ENCODE measurements at regions not wholly inside any gene's neighbourhood (a gene's known extent, or its start where the extent isn't known, plus 50 kb on each side); places are given as distances from the start of the nearest gene placed in this dataset.

DNA sequence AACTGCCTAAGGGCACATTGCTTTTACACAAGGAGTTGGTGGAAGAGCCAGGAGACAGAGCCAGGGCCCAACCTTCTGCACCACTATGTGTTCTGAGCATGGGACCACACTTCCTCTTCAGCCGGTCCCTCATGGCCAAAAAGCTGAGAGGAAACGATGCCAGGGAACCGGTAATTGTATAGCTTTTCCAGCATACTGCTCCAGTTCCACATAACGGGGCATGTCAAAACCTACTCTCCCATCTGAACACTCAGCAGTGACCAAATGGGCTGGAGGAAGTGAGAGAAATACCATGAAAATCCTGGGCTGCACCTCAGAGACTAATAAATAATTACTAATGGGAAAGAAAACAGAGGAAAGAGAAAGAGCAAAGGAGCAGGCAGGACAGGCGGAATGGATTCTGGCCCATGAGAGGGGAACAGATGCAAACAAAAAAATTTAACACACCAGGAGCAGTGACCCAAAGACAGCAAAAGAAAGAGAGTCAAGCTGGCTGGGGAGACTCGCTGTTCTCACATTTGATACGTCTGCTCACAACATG is 52.0 kb upstream of the BMP2 start:
- Histone ChIP-seq H3K9ac (ENCODE audit: low read depth, low read length) (no peak overlapping the region), H3K4me1 (ENCODE audit: insufficient read depth, low read length) (no peaks in the 10 kb centered on the region), H3K9me3 (ENCODE audit: insufficient read depth, low read depth, low read length) (no peaks in the 10 kb centered on the region; the same call in 1 of the 2 replicates), H3K27ac (ENCODE audit: low read depth, low read length) (no peak overlapping the region), H3K4me3 (ENCODE audit: low read length) (no peak overlapping the region), H3K27me3 (ENCODE audit: insufficient read depth, low read length) (no peaks in the 10 kb centered on the region), H3K36me3 (ENCODE audit: insufficient read depth, low read length) (no peaks in the 10 kb centered on the region)
- 95% methylated on average over 7 of the region's 7 CpGs for WGBS

DNA sequence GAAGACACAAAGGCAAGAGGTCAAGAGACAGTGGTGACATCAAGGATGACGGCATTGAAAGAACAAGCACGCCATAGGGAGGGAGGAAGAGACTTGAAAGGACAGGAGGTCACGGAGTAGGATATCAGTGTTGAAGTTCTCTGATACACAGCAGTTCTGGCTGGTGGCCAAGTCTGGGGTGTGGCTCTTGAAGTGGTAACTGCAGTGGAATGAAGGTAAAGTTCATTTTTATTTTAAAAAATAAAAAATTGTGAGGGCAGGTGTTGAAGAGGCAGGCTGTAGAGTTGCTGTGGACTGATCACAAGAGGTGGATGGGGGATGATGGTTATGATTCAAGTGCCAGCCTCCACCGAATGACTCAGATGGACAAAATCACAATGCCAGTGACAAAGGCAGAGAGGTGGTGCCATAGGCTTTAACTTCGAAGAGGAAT is 53.2 kb upstream of the BMP2 start:
- H3K4me3 ChIP-seq (ENCODE audit: low read length): no peak overlapping the region
- 95% methylated on average over 5 of the region's 5 CpGs for WGBS
- no peaks in the 10 kb centered on the region for H3K4me1 ChIP-seq (ENCODE audit: insufficient read depth, low read length)
- H3K27ac ChIP-seq (ENCODE audit: low read depth, low read length): no peak overlapping the region
- H3K9me3 ChIP-seq (ENCODE audit: insufficient read depth, low read depth, low read length): no peaks in the 10 kb centered on the region; the same call in 1 of the 2 replicates
- no peaks in the 10 kb centered on the region for H3K36me3 ChIP-seq (ENCODE audit: insufficient read depth, low read length)
- H3K27me3 ChIP-seq (ENCODE audit: insufficient read depth, low read length): no peaks in the 10 kb centered on the region
- H3K9ac ChIP-seq (ENCODE audit: low read depth, low read length): no peak overlapping the region

DNA sequence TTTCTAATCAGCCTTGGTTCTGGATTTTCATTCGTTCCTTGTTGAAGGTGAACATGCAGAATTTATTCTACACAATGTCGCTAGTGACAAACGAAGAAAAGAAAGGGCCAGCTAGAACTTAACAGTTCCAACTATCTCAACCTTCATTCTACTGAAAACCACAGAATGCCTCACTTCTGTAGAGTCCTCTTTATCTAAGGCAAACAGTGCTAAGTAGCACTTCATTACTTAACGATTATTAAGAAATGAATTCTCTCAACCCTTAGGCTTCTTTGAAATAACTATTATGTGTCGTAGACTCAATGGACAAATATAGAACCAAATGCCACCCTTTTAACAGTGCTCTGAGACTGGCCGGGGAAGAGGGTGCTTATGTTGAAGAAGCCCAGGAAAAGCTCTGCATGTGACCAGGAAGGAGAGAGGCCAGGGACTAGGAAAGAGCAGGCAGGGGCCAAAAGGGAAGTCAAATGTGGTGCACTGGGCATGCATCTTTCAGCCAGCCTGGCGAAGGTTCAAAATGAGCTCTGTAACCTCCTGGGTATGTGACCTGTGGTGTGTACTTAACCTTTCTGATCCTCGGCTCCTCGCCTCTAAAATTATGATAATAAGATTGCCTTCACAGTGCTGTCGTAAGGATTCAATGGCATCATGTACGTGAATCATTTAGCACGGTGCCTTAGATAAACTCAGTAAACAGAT is 55.4 kb upstream of the BMP2 start:
- Histone ChIP-seq H3K4me1 (ENCODE audit: insufficient read depth, low read length) (no peaks in the 10 kb centered on the region), H3K27ac (ENCODE audit: low read depth, low read length) (no peak overlapping the region), H3K9me3 (ENCODE audit: insufficient read depth, low read depth, low read length) (no peaks in the 10 kb centered on the region), H3K4me3 (ENCODE audit: low read length) (no peak overlapping the region), H3K27me3 (ENCODE audit: insufficient read depth, low read length) (no peaks in the 10 kb centered on the region), H3K9ac (ENCODE audit: low read depth, low read length) (no peak overlapping the region), H3K36me3 (ENCODE audit: insufficient read depth, low read length) (no peaks in the 10 kb centered on the region)
- WGBS: 90% methylated on average over 12 of the region's 12 CpGs

DNA sequence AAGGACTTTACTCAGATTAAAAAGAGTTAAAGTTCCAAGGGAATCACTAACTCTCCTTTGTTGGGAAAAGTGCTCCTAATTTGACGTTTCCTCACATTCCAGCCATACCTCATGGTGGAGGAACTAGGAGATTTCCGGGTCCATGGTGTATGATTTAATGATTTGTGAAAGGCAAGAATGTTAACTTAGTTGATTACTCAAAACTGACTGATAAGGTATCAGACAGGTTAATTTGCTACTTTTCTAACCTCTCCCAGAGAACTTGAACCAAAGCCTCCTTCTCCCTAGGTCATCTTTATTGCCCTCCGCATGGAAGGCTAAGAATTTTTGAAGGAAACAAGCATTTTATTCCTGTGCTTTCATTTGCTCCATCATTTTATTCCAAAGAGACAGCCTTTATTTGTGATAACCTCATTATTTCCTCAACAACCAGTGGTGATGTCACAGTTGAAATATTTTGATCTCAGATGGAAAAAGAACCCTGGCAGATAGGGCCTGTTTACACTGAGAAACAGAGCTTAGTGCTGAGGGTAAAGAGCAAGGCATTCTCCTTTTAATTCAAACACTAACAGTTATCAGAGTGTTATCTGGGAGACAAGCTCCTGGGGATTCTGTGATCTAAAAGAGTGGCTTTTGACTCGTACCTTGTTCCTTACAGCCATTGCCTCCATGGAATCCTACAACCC is 57.4 kb upstream of the BMP2 start:
- no peak overlapping the region for H3K4me3 ChIP-seq (ENCODE audit: low read length)
- H3K4me1 ChIP-seq (ENCODE audit: insufficient read depth, low read length): no peaks in the 10 kb centered on the region
- H3K9ac ChIP-seq (ENCODE audit: low read depth, low read length): no peak overlapping the region
- no peaks in the 10 kb centered on the region for H3K36me3 ChIP-seq (ENCODE audit: insufficient read depth, low read length)
- H3K9me3 ChIP-seq (ENCODE audit: insufficient read depth, low read depth, low read length): no peaks in the 10 kb centered on the region
- H3K27ac ChIP-seq (ENCODE audit: low read depth, low read length): peak overlapping the region; percentile 59; the same call in 1 of the 2 replicates
- H3K27me3 ChIP-seq (ENCODE audit: insufficient read depth, low read length): no peaks in the 10 kb centered on the region
- WGBS: 85% methylated on average over 4 of the region's 4 CpGs

DNA sequence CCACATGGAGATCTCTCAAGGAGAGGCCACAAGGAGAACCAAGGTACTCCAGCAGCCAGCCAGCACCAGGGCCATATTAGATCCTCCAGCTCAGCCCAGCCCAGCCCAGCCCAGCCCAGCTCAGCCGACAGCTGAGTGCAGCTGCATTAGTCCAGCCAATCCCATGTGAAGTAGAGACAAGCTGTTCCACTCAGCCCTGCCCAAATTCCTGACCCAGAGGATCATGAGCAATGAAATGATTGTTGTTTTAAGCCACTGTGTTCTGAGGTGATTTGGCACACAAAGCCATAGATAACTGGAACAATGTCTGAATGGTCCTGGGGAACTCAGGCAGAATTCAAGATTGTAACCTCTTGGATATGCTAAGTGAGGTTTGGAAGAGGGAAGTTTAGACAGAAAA is 59.5 kb upstream of the BMP2 start:
- H3K9me3 ChIP-seq (ENCODE audit: insufficient read depth, low read depth, low read length): no peaks in the 10 kb centered on the region
- no peak overlapping the region for H3K4me3 ChIP-seq (ENCODE audit: low read length)
- WGBS: 79% methylated on average over 1 of the region's 1 CpG
- peak overlapping the region; percentile 53; the same call in 1 of the 2 replicates for H3K27ac ChIP-seq (ENCODE audit: low read depth, low read length)
- H3K4me1 ChIP-seq (ENCODE audit: insufficient read depth, low read length): no peaks in the 10 kb centered on the region
- H3K27me3 ChIP-seq (ENCODE audit: insufficient read depth, low read length): no peaks in the 10 kb centered on the region
- H3K9ac ChIP-seq (ENCODE audit: low read depth, low read length): no peak overlapping the region
- no peaks in the 10 kb centered on the region for H3K36me3 ChIP-seq (ENCODE audit: insufficient read depth, low read length)

DNA sequence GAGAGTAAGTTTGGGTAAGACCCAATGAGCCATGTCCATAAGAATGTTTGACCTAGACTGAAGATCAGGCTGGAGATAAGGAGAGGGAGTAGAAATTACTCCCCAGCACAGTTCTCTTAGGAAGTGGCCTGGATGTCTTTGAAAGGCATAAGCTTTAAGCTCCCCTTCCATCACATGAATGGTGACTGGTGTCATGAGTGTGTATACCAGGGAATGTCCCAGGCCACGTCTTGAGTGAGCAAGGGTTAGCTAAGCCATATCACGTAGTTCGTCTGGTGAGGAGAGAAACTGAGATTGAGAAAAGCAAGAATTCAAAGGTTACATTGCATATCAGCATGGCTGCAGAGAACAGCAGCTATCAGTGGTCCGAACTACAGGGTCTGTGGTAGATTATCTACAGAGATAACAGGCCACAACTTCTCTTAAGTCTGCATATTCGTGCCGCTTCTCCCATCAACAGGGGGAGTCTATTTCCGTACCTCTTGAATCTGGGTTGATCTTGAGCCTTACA is 60.1 kb upstream of the BMP2 start:
- no peak overlapping the region for H3K9ac ChIP-seq (ENCODE audit: low read depth, low read length)
- H3K36me3 ChIP-seq (ENCODE audit: insufficient read depth, low read length): no peaks in the 10 kb centered on the region
- H3K9me3 ChIP-seq (ENCODE audit: insufficient read depth, low read depth, low read length): no peaks in the 10 kb centered on the region
- H3K27me3 ChIP-seq (ENCODE audit: insufficient read depth, low read length): no peaks in the 10 kb centered on the region
- H3K27ac ChIP-seq (ENCODE audit: low read depth, low read length): no peak overlapping the region
- 80% methylated on average over 7 of the region's 7 CpGs for WGBS
- H3K4me1 ChIP-seq (ENCODE audit: insufficient read depth, low read length): no peaks in the 10 kb centered on the region
- H3K4me3 ChIP-seq (ENCODE audit: low read length): no peak overlapping the region

DNA sequence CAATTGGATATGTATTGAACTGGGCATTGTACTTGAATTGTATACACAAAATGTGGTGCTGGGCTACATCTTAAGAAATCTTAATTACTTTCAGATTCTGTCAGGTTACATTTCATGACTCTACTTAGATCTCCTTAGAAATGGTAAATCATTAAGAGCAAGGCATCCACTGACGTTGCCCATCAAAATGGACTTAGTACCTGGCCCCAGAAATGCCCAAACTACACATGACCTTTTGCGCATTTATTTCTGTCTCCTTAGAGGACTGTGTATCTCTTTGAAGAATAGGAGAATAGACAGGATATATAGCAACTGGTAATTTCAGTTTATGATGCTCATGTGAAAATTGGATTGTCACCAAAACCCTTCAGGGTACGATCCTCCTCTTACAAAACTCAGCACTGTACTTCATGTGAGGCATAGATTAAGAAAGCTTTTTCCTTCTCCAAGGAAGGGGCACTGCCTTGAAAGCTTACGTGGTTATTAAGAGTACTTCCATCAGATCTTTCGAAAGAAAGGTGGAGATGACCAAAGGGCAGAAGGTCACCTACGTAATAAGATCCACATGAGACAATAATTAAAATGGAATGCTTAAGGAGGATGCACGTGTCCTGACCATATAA is 61.4 kb upstream of the BMP2 start:
- 90% methylated on average over 7 of the region's 7 CpGs for WGBS
- Histone ChIP-seq H3K27me3 (ENCODE audit: insufficient read depth, low read length) (no peaks in the 10 kb centered on the region), H3K9me3 (ENCODE audit: insufficient read depth, low read depth, low read length) (no peaks in the 10 kb centered on the region), H3K9ac (ENCODE audit: low read depth, low read length) (no peak overlapping the region), H3K36me3 (ENCODE audit: insufficient read depth, low read length) (no peaks in the 10 kb centered on the region), H3K4me3 (ENCODE audit: low read length) (no peak overlapping the region), H3K4me1 (ENCODE audit: insufficient read depth, low read length) (no peaks in the 10 kb centered on the region), H3K27ac (ENCODE audit: low read depth, low read length) (no peak overlapping the region)

DNA sequence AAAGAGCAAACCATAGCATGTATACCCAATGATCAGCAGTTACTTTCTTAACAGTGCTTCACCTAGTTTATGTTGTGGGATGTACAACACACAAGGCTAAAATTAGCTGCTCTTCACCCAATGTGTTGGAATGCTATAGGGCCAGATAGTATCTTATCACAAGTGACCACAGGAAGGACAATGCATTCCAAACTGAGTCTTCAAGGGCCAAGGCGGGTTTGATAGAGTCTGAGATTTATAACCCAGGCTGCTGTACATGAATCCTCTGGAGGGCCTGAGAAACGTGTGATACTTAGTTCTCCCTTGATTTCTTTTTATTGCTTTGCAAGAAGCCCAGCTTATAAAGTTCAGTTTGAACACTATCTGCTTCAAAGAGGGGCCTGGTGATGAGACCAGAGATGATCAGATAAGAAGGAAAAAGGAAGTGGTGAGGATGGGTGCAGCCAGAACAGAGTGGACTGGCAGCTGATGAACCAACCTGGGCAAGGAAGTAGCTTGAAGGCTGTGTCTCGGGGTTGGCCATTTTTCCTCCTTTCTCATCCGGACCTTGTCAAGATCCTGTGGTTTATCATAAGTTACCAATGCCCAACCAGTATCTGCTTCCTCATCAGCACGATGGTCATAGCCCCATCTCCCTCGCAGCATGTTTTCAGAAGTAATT is 62.2 kb upstream of the BMP2 start:
- H3K9ac ChIP-seq (ENCODE audit: low read depth, low read length): no peak overlapping the region
- WGBS: 88% methylated on average over 5 of the region's 6 CpGs
- H3K36me3 ChIP-seq (ENCODE audit: insufficient read depth, low read length): no peaks in the 10 kb centered on the region
- no peak overlapping the region for H3K27ac ChIP-seq (ENCODE audit: low read depth, low read length)
- H3K4me1 ChIP-seq (ENCODE audit: insufficient read depth, low read length): no peaks in the 10 kb centered on the region
- H3K9me3 ChIP-seq (ENCODE audit: insufficient read depth, low read depth, low read length): no peaks in the 10 kb centered on the region
- H3K4me3 ChIP-seq (ENCODE audit: low read length): no peak overlapping the region
- H3K27me3 ChIP-seq (ENCODE audit: insufficient read depth, low read length): no peaks in the 10 kb centered on the region

DNA sequence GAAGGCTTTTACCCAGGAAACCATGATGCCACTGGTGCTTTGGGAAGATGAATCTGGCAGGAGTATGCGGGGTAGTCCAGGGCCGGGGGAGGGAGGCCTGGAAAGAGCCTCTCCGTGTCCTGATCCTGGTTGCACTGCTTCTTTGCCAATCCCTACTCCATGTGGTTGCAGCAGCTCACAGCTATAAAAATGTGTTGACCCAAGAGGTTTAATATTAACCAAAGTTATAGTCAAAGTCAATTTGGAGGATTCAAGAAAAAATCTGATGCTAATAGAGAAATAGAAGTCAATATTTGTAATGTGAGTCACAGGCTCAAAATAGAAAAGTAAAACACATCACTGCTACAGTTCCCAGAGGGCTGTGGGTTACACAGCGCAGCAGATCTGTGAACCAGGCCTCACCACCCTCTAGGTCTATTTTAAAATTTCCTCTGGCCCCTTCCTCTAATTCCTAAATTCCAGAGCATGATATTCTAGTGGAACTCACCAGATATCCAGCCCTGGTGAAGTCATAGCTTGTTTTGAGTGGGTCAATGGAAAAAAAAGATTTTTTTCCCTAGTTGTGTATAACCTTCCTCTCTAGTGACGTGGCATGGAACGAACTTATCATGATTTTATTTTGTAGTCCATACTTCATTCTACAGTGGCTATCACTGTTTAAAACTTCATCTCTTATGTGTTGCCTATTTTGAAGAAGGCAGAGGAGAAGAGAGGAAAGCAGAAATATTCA is 63.2 kb upstream of the BMP2 start:
- Histone ChIP-seq H3K27ac (ENCODE audit: low read depth, low read length) (no peak overlapping the region), H3K4me1 (ENCODE audit: insufficient read depth, low read length) (peaks cover 7% of the 10 kb centered on the region), H3K9ac (ENCODE audit: low read depth, low read length) (no peak overlapping the region), H3K27me3 (ENCODE audit: insufficient read depth, low read length) (no peaks in the 10 kb centered on the region), H3K36me3 (ENCODE audit: insufficient read depth, low read length) (no peaks in the 10 kb centered on the region), H3K4me3 (ENCODE audit: low read length) (no peak overlapping the region), H3K9me3 (ENCODE audit: insufficient read depth, low read depth, low read length) (no peaks in the 10 kb centered on the region)
- 86% methylated on average over 4 of the region's 6 CpGs for WGBS

DNA sequence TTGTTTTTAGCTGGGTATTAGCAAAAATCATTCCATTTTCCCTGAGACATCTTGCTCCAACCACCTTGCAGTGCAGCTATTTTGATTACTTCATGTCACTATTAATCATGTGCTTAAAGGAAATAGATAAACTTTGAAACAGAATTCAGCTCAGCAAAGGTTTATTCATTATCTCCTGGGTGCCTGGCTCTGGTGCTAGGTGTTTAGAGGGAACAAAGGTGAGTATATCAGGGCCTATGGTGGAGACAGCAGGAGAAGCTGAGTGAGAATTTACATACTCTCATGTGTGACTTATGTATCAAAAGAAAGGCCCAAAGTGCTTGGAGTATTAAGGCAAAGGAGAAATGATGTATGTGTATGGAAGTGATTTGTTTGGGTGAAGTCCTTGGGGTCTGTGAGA is 63.8 kb upstream of the BMP2 start:
- peaks cover 12% of the 10 kb centered on the region for H3K4me1 ChIP-seq (ENCODE audit: insufficient read depth, low read length)
- no peaks in the 10 kb centered on the region for H3K27me3 ChIP-seq (ENCODE audit: insufficient read depth, low read length)
- H3K36me3 ChIP-seq (ENCODE audit: insufficient read depth, low read length): no peaks in the 10 kb centered on the region
- no peak overlapping the region for H3K4me3 ChIP-seq (ENCODE audit: low read length)
- H3K9ac ChIP-seq (ENCODE audit: low read depth, low read length): no peak overlapping the region
- H3K27ac ChIP-seq (ENCODE audit: low read depth, low read length): no peak overlapping the region
- H3K9me3 ChIP-seq (ENCODE audit: insufficient read depth, low read depth, low read length): no peaks in the 10 kb centered on the region
